ENCODE measurements at regions not wholly inside any gene's neighbourhood (a gene's known extent, or its start where the extent isn't known, plus 50 kb on each side); places are given as distances from the start of the nearest gene placed in this dataset.

GRCh38 chr1:78715181-78715661, 65.6 kb downstream of the IFI44 start:
- Histone ChIP-seq H3K36me3 (ENCODE audit: control insufficient read depth in 4 of 4, insufficient read depth in 4 of 4, low read length in 3 of 4) (no peaks in the 10 kb centered on the region), H3K27me3 (replicated peaks in 2 of 5; ENCODE audit: control insufficient read depth in 4 of 5, insufficient read depth in 5 of 5, low read length in 4 of 5) (no peaks in the 10 kb centered on the region), H3K4me1 (ENCODE audit: control extremely low read depth in 1 of 4, control insufficient read depth in 4 of 4, insufficient read depth in 4 of 4, low read length in 3 of 4) (no peaks in the 10 kb centered on the region), H3K27ac (ENCODE audit: insufficient read depth in 1 of 2, low read depth in 1 of 2, low read length in 2 of 2, poor library complexity in 1 of 2, severe bottlenecking in 2 of 2) (no peak overlapping the region), H3K4me3 (ENCODE audit: control insufficient read depth in 1 of 7, extremely low read depth in 1 of 7, insufficient read depth in 4 of 7, low read depth in 2 of 7, low read length in 6 of 7) (no peak overlapping the region), H3K9me3 (ENCODE audit: control extremely low read depth in 1 of 5, control insufficient read depth in 4 of 5, insufficient read depth in 2 of 5, low read depth in 1 of 5, low read length in 4 of 5) (no peaks in the 10 kb centered on the region)
- CTCF ChIA-PET = no interaction called here
- POLR2A ChIA-PET = no interaction called here
- DNase-seq = no peak

DNA sequence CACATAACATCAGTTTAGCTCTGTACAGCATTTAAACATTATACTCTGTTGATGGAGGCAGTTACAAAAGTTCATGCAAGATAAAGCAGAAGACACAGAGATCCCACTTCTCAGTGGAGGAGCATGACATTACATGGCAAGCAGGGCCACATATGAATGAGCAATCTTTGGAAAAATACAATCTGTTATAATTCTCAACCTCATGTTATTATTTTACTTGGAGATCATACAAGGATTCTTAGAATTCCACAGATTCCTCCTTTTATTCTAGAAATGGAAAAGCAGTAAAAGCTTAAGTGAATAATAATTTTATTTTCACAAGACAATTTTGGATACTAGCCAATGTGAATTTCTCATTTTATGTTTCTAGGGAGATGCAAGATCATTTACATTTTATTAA, 66.6 kb downstream of the IFI44 start:
- Histone ChIP-seq H3K9me3 (ENCODE audit: control extremely low read depth in 1 of 5, control insufficient read depth in 4 of 5, insufficient read depth in 2 of 5, low read depth in 1 of 5, low read length in 4 of 5) (no peaks in the 10 kb centered on the region), H3K36me3 (ENCODE audit: control insufficient read depth in 4 of 4, insufficient read depth in 4 of 4, low read length in 3 of 4) (no peaks in the 10 kb centered on the region), H3K27ac (ENCODE audit: insufficient read depth in 1 of 2, low read depth in 1 of 2, low read length in 2 of 2, poor library complexity in 1 of 2, severe bottlenecking in 2 of 2) (no peak overlapping the region), H3K27me3 (replicated peaks in 2 of 5; ENCODE audit: control insufficient read depth in 4 of 5, insufficient read depth in 5 of 5, low read length in 4 of 5) (no peaks in the 10 kb centered on the region), H3K4me3 (ENCODE audit: control insufficient read depth in 1 of 7, extremely low read depth in 1 of 7, insufficient read depth in 4 of 7, low read depth in 2 of 7, low read length in 6 of 7) (no peak overlapping the region), H3K4me1 (ENCODE audit: control extremely low read depth in 1 of 4, control insufficient read depth in 4 of 4, insufficient read depth in 4 of 4, low read length in 3 of 4) (no peaks in the 10 kb centered on the region)
- no peak for DNase-seq
- ChIA-PET CTCF (no interaction called here), POLR2A (no interaction called here)

GRCh38 chr1:78718566-78718965, 68.9 kb downstream of the IFI44 start:
- no peak overlapping the region for H3K27ac ChIP-seq (ENCODE audit: insufficient read depth in 1 of 2, low read depth in 1 of 2, low read length in 2 of 2, poor library complexity in 1 of 2, severe bottlenecking in 2 of 2)
- WGBS (ENCODE audit: insufficient coverage) = 89% methylated on average over 2 of the region's 2 CpGs

GRCh38 chr1:78721136-78721535, 71.5 kb downstream of the IFI44 start:
- Histone ChIP-seq H3K36me3 (ENCODE audit: control insufficient read depth in 4 of 4, insufficient read depth in 4 of 4, low read length in 3 of 4) (no peaks in the 10 kb centered on the region), H3K27ac (ENCODE audit: insufficient read depth in 1 of 2, low read depth in 1 of 2, low read length in 2 of 2, poor library complexity in 1 of 2, severe bottlenecking in 2 of 2) (no peak overlapping the region), H3K4me1 (ENCODE audit: control extremely low read depth in 1 of 4, control insufficient read depth in 4 of 4, insufficient read depth in 4 of 4, low read length in 3 of 4) (no peaks in the 10 kb centered on the region), H3K9me3 (ENCODE audit: control extremely low read depth in 1 of 5, control insufficient read depth in 4 of 5, insufficient read depth in 2 of 5, low read depth in 1 of 5, low read length in 4 of 5) (no peaks in the 10 kb centered on the region), H3K4me3 (ENCODE audit: control insufficient read depth in 1 of 7, extremely low read depth in 1 of 7, insufficient read depth in 4 of 7, low read depth in 2 of 7, low read length in 6 of 7) (no peak overlapping the region), H3K27me3 (replicated peaks in 2 of 5; ENCODE audit: control insufficient read depth in 4 of 5, insufficient read depth in 5 of 5, low read length in 4 of 5) (no peaks in the 10 kb centered on the region)
- CTCF ChIA-PET = no interaction called here
- WGBS (ENCODE audit: insufficient coverage) = no CpG with 5 or more reads among the region's 3 CpGs
- POLR2A ChIA-PET = no interaction called here
- no peak for DNase-seq

More at GRCh38 chr1:78718566-78718965, 68.9 kb downstream of the IFI44 start:
- H3K9me3 ChIP-seq (ENCODE audit: control extremely low read depth in 1 of 5, control insufficient read depth in 4 of 5, insufficient read depth in 2 of 5, low read depth in 1 of 5, low read length in 4 of 5) = no peaks in the 10 kb centered on the region
- H3K4me3 ChIP-seq (ENCODE audit: control insufficient read depth in 1 of 7, extremely low read depth in 1 of 7, insufficient read depth in 4 of 7, low read depth in 2 of 7, low read length in 6 of 7) = no peak overlapping the region
- H3K36me3 ChIP-seq (ENCODE audit: control insufficient read depth in 4 of 4, insufficient read depth in 4 of 4, low read length in 3 of 4) = no peaks in the 10 kb centered on the region
- no peak for DNase-seq
- POLR2A ChIA-PET = no interaction called here
- CTCF ChIA-PET = no interaction called here
- H3K4me1 ChIP-seq (ENCODE audit: control extremely low read depth in 1 of 4, control insufficient read depth in 4 of 4, insufficient read depth in 4 of 4, low read length in 3 of 4) = no peaks in the 10 kb centered on the region
- no peaks in the 10 kb centered on the region for H3K27me3 ChIP-seq (replicated peaks in 2 of 5; ENCODE audit: control insufficient read depth in 4 of 5, insufficient read depth in 5 of 5, low read length in 4 of 5)

DNA sequence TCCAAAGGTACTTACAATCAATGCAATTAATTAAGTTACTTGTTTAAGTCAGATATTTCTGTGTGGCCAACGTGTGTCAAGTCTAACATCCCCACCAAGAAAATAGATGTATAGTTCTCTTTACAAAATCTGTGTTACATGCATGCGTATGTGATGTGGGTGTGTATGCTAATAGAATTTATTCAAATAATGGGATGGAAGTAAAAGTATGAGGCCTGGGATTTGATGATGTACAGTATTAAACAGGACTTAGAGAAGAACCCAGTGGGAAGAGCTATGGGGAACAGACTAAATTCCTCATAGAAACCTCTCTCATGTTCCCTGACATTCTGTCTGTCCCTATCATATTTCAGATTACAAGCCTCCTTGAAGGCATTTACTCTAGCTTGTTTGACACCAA, 72.5 kb downstream of the IFI44 start:
- CTCF ChIA-PET = no interaction called here
- POLR2A ChIA-PET = no interaction called here
- 100% methylated on average over 1 of the region's 2 CpGs for WGBS (ENCODE audit: insufficient coverage)
- H3K9me3 ChIP-seq (ENCODE audit: control extremely low read depth in 1 of 5, control insufficient read depth in 4 of 5, insufficient read depth in 2 of 5, low read depth in 1 of 5, low read length in 4 of 5) = no peaks in the 10 kb centered on the region
- H3K27ac ChIP-seq (ENCODE audit: insufficient read depth in 1 of 2, low read depth in 1 of 2, low read length in 2 of 2, poor library complexity in 1 of 2, severe bottlenecking in 2 of 2) = no peak overlapping the region
- no peak overlapping the region for H3K4me3 ChIP-seq (ENCODE audit: control insufficient read depth in 1 of 7, extremely low read depth in 1 of 7, insufficient read depth in 4 of 7, low read depth in 2 of 7, low read length in 6 of 7)
- H3K4me1 ChIP-seq (ENCODE audit: control extremely low read depth in 1 of 4, control insufficient read depth in 4 of 4, insufficient read depth in 4 of 4, low read length in 3 of 4) = no peaks in the 10 kb centered on the region
- no peaks in the 10 kb centered on the region for H3K36me3 ChIP-seq (ENCODE audit: control insufficient read depth in 4 of 4, insufficient read depth in 4 of 4, low read length in 3 of 4)
- H3K27me3 ChIP-seq (replicated peaks in 2 of 5; ENCODE audit: control insufficient read depth in 4 of 5, insufficient read depth in 5 of 5, low read length in 4 of 5) = peaks cover 0 to 2% (median 0%) of the 10 kb centered on the region in 5 experiments
- no peak for DNase-seq

GRCh38 chr1:78722521-78722920, 72.9 kb downstream of the IFI44 start:
- 82% methylated on average over 1 of the region's 1 CpG for WGBS (ENCODE audit: insufficient coverage)
- Histone ChIP-seq H3K27ac (ENCODE audit: insufficient read depth in 1 of 2, low read depth in 1 of 2, low read length in 2 of 2, poor library complexity in 1 of 2, severe bottlenecking in 2 of 2) (no peak overlapping the region), H3K4me1 (ENCODE audit: control extremely low read depth in 1 of 4, control insufficient read depth in 4 of 4, insufficient read depth in 4 of 4, low read length in 3 of 4) (no peaks in the 10 kb centered on the region), H3K27me3 (replicated peaks in 2 of 5; ENCODE audit: control insufficient read depth in 4 of 5, insufficient read depth in 5 of 5, low read length in 4 of 5) (peaks cover 0 to 2% (median 0%) of the 10 kb centered on the region in 5 experiments), H3K36me3 (ENCODE audit: control insufficient read depth in 4 of 4, insufficient read depth in 4 of 4, low read length in 3 of 4) (no peaks in the 10 kb centered on the region), H3K9me3 (ENCODE audit: control extremely low read depth in 1 of 5, control insufficient read depth in 4 of 5, insufficient read depth in 2 of 5, low read depth in 1 of 5, low read length in 4 of 5) (no peaks in the 10 kb centered on the region), H3K4me3 (ENCODE audit: control insufficient read depth in 1 of 7, extremely low read depth in 1 of 7, insufficient read depth in 4 of 7, low read depth in 2 of 7, low read length in 6 of 7) (no peak overlapping the region)
- DNase-seq = no peak
- ChIA-PET CTCF (no interaction called here), POLR2A (no interaction called here)

DNA sequence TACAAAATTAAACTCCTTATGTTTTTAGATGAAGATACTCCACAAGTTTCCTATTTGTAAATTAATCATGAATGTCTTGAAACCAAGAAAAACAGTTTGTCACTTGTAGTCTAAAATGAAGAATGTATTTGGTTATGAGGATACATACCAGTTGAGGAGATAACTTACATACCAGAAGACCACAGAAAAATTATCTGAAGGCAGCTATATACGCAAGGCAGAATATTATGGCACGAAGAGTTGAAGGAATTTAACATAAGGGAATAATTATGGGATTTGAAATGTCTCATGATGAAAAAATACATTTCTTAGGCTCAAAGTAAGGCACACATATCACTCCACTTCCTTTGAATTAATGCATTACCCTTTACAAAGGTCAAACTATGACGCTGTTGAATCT, 73.3 kb downstream of the IFI44 start:
- Histone ChIP-seq H3K4me1 (ENCODE audit: control extremely low read depth in 1 of 4, control insufficient read depth in 4 of 4, insufficient read depth in 4 of 4, low read length in 3 of 4) (no peaks in the 10 kb centered on the region), H3K27me3 (replicated peaks in 2 of 5; ENCODE audit: control insufficient read depth in 4 of 5, insufficient read depth in 5 of 5, low read length in 4 of 5) (peaks cover 0 to 2% (median 0%) of the 10 kb centered on the region in 5 experiments), H3K9me3 (ENCODE audit: control extremely low read depth in 1 of 5, control insufficient read depth in 4 of 5, insufficient read depth in 2 of 5, low read depth in 1 of 5, low read length in 4 of 5) (no peaks in the 10 kb centered on the region), H3K27ac (ENCODE audit: insufficient read depth in 1 of 2, low read depth in 1 of 2, low read length in 2 of 2, poor library complexity in 1 of 2, severe bottlenecking in 2 of 2) (no peak overlapping the region), H3K4me3 (ENCODE audit: control insufficient read depth in 1 of 7, extremely low read depth in 1 of 7, insufficient read depth in 4 of 7, low read depth in 2 of 7, low read length in 6 of 7) (no peak overlapping the region), H3K36me3 (ENCODE audit: control insufficient read depth in 4 of 4, insufficient read depth in 4 of 4, low read length in 3 of 4) (no peaks in the 10 kb centered on the region)
- no peak for DNase-seq
- 83% methylated on average over 1 of the region's 3 CpGs for WGBS (ENCODE audit: insufficient coverage)
- ChIA-PET POLR2A (no interaction called here), CTCF (no interaction called here)

Data from common myeloid progenitor, CD34-positive (primary cell).